Liver (tissue), 8 donors: ENCODE measurements at regions not wholly inside any gene's neighbourhood (a gene's known extent, or its start where the extent isn't known, plus 50 kb on each side); places are given as distances from the start of the nearest gene placed in this dataset.

Source experiments
- DNase-seq: peaks from one replicate; pipeline ENCODE4 v3.0.0-alpha.2; 2017; ENCODE audit warnings: low spot score
- H3K27ac ChIP-seq, 2 donors: one replicate each; pipeline ENCODE4 v1.7.0; 2013; ENCODE audit warnings: inconsistent platforms in 2 of 2, low read length in 2 of 2, control low read depth in 1 of 2, low read depth in 1 of 2, mild to moderate bottlenecking in 1 of 2
- H3K27me3 ChIP-seq, 4 donors: one replicate each; pipeline versions ENCODE4 v1.6.1 to v1.7.0; 2013; ENCODE audit warnings: low read length in 3 of 4, inconsistent platforms in 1 of 4, mild to moderate bottlenecking in 1 of 4, moderate library complexity in 1 of 4; ENCODE audit not compliant: control insufficient read depth in 4 of 4, insufficient read depth in 4 of 4
- H3K36me3 ChIP-seq, 4 donors: one replicate each; pipeline versions ENCODE4 v1.6.1 to v1.7.0; 2013; ENCODE audit warnings: low read length in 3 of 4, mild to moderate bottlenecking in 3 of 4, low read depth in 1 of 4, moderate library complexity in 1 of 4; ENCODE audit not compliant: control insufficient read depth in 4 of 4, insufficient read depth in 3 of 4
- H3K4me1 ChIP-seq, 4 donors: one replicate each; pipeline versions ENCODE4 v1.6.1 to v1.7.0; 2013; ENCODE audit warnings: low read length in 3 of 4, mild to moderate bottlenecking in 3 of 4, moderate library complexity in 1 of 4; ENCODE audit not compliant: control insufficient read depth in 4 of 4, insufficient read depth in 4 of 4
- H3K4me3 ChIP-seq, 3 donors: one replicate each; pipeline versions ENCODE4 v1.6.1 to v1.7.0; 2013; ENCODE audit warnings: low read length in 3 of 3, control low read depth in 1 of 3, low read depth in 1 of 3, mild to moderate bottlenecking in 1 of 3
- H3K9ac ChIP-seq, 2 donors: one replicate each; pipeline ENCODE4 v1.7.0; 2013; ENCODE audit warnings: low read length in 2 of 2, mild to moderate bottlenecking in 2 of 2, moderate library complexity in 2 of 2, control low read depth in 1 of 2, low read depth in 1 of 2
- H3K9me3 ChIP-seq, 4 donors: one replicate each; pipeline versions ENCODE4 v1.6.1 to v1.7.0; 2013; ENCODE audit warnings: low read length in 3 of 4; ENCODE audit not compliant: control insufficient read depth in 4 of 4
- ATF3 ChIP-seq: IDR thresholded peaks from 2 replicates; pipeline ENCODE4 v1.6.1; 2016; ENCODE audit warnings: antibody characterized with exemption
- CTCF ChIP-seq: fragments of 150-350 bp; IDR thresholded peaks from 2 replicates; pipeline ENCODE4 v1.5.1; 2017; ENCODE audit warnings: improper control_type of control experiment, low read depth, low read length; ENCODE audit not compliant: missing input control
- EGR1 ChIP-seq, 2 donors: IDR thresholded peaks; 2 replicates each; pipeline ENCODE4 v1.6.1; 2016 to 2018; ENCODE audit warnings: antibody characterized with exemption in 2 of 2, low read depth in 2 of 2
- FOXA1 ChIP-seq: IDR thresholded peaks from 2 replicates; pipeline ENCODE4 v1.6.1; 2016; ENCODE audit warnings: antibody characterized with exemption
- FOXA2 ChIP-seq: IDR thresholded peaks from 2 replicates; pipeline ENCODE4 v1.6.1; 2016; ENCODE audit warnings: antibody characterized with exemption
- GABPA ChIP-seq, 2 donors: IDR thresholded peaks in 1 of 2; conservative IDR thresholded peaks in 1 of 2; 2 replicates each; pipeline ENCODE4 v1.6.1; 2016; ENCODE audit warnings: antibody characterized with exemption in 2 of 2, mild to moderate bottlenecking in 1 of 2, moderate library complexity in 1 of 2
- HNF4G ChIP-seq: IDR thresholded peaks from 2 replicates; pipeline ENCODE4 v1.6.1; 2016; ENCODE audit warnings: antibody characterized with exemption
- YY1 ChIP-seq: IDR thresholded peaks from 2 replicates; pipeline ENCODE4 v1.6.1; 2016; ENCODE audit warnings: antibody characterized with exemption, mild to moderate bottlenecking
- WGBS: extraction: QIAGEN DNeasy Blood & Tissue Kit; methylation state at CpG from one replicate; pipeline ENCODE4 v1.1.7; 2013; 5-methylcytosine and 5-hydroxymethylcytosine counted together
- TF ChIP-seq, protein P1 (sequence below): IDR thresholded peaks from 2 replicates; pipeline ENCODE4 v1.6.1; 2016; ENCODE audit warnings: antibody characterized with exemption, mild to moderate bottlenecking
- TF ChIP-seq, protein P2 (sequence below): IDR thresholded peaks from 2 replicates; pipeline ENCODE4 v1.6.1; 2016; ENCODE audit warnings: antibody characterized with exemption
- donor health status: healthy.
- donor health status: healthy.
- donor health status: healthy.
- donor health status: healthy.
- donor health status: healthy.

DNA sequence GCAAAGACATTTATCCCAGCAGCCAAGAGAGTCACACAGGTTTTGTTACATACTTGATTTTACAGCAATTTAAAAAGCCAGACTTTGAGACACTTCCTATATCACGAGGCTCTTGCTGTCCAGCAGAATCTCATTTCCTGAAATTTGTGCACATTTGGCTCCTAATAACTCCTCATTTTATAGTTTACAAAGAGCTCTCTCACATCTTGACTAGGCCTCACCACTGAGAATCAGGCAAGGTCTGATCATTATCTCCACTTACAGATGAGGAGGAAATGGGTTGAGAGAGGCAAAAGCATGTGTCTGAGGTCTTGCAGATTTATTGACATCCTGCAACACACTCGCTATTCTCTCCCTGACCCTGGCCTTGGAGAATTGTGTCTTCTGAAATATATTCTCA, 426.8 kb downstream of the MAFB start:
- no peaks in the 10 kb centered on the region for H3K9me3 ChIP-seq
- TF ChIP-seq EGR1 (IDR thresholded peaks at IDR 0.05; ENCODE audit: low read depth in 2 of 2): no peak
- TF ChIP-seq, protein P1, sequence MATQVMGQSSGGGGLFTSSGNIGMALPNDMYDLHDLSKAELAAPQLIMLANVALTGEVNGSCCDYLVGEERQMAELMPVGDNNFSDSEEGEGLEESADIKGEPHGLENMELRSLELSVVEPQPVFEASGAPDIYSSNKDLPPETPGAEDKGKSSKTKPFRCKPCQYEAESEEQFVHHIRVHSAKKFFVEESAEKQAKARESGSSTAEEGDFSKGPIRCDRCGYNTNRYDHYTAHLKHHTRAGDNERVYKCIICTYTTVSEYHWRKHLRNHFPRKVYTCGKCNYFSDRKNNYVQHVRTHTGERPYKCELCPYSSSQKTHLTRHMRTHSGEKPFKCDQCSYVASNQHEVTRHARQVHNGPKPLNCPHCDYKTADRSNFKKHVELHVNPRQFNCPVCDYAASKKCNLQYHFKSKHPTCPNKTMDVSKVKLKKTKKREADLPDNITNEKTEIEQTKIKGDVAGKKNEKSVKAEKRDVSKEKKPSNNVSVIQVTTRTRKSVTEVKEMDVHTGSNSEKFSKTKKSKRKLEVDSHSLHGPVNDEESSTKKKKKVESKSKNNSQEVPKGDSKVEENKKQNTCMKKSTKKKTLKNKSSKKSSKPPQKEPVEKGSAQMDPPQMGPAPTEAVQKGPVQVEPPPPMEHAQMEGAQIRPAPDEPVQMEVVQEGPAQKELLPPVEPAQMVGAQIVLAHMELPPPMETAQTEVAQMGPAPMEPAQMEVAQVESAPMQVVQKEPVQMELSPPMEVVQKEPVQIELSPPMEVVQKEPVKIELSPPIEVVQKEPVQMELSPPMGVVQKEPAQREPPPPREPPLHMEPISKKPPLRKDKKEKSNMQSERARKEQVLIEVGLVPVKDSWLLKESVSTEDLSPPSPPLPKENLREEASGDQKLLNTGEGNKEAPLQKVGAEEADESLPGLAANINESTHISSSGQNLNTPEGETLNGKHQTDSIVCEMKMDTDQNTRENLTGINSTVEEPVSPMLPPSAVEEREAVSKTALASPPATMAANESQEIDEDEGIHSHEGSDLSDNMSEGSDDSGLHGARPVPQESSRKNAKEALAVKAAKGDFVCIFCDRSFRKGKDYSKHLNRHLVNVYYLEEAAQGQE: peak; percentile 94
- H3K27me3 ChIP-seq: no peaks in the 10 kb centered on the region
- H3K36me3 ChIP-seq: no peaks in the 10 kb centered on the region
- peaks cover 0 to 6% (median 0%) of the 10 kb centered on the region in 4 donors for H3K4me1 ChIP-seq
- H3K27ac ChIP-seq: no peak overlapping the region
- 62% methylated on average over 2 of the region's 2 CpGs for WGBS
- DNase-seq: no peak
- H3K9ac ChIP-seq: no peak overlapping the region
- H3K4me3 ChIP-seq: no peak overlapping the region

GRCh38 chr20:40258931-40259330, 430.1 kb downstream of the MAFB start:
- no peak for DNase-seq
- WGBS: 71% methylated on average over 4 of the region's 4 CpGs
- Histone ChIP-seq H3K36me3 (no peaks in the 10 kb centered on the region), H3K27ac (no peak overlapping the region), H3K4me3 (no peak overlapping the region), H3K4me1 (no peaks in the 10 kb centered on the region), H3K9me3 (no peaks in the 10 kb centered on the region), H3K9ac (no peak overlapping the region), H3K27me3 (no peaks in the 10 kb centered on the region)
- TF ChIP-seq HNF4G (no peak), FOXA2 (no peak), FOXA1 (no peak), CTCF (no peak), YY1 (no peak)
- TF ChIP-seq, protein P2, sequence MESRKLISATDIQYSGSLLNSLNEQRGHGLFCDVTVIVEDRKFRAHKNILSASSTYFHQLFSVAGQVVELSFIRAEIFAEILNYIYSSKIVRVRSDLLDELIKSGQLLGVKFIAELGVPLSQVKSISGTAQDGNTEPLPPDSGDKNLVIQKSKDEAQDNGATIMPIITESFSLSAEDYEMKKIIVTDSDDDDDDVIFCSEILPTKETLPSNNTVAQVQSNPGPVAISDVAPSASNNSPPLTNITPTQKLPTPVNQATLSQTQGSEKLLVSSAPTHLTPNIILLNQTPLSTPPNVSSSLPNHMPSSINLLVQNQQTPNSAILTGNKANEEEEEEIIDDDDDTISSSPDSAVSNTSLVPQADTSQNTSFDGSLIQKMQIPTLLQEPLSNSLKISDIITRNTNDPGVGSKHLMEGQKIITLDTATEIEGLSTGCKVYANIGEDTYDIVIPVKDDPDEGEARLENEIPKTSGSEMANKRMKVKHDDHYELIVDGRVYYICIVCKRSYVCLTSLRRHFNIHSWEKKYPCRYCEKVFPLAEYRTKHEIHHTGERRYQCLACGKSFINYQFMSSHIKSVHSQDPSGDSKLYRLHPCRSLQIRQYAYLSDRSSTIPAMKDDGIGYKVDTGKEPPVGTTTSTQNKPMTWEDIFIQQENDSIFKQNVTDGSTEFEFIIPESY: no peak

- Histone ChIP-seq H3K9me3 (no peaks in the 10 kb centered on the region), H3K4me1 (no peaks in the 10 kb centered on the region), H3K27ac (no peak overlapping the region), H3K36me3 (no peaks in the 10 kb centered on the region), H3K27me3 (no peaks in the 10 kb centered on the region), H3K4me3 (no peak overlapping the region), H3K9ac (no peak overlapping the region)
- DNase-seq: no peak
- WGBS: 87% methylated on average over 2 of the region's 2 CpGs
- TF ChIP-seq CTCF (no peak), GABPA (IDR thresholded peaks at IDR 0.05 in 1 of 2, conservative IDR thresholded peaks at IDR 0.05 in 1 of 2) (no peak), ATF3 (no peak)
- TF ChIP-seq, protein P2: no peak
Measured at GRCh38 chr20:40257763-40258162, 431.3 kb downstream of the MAFB start.
